ENCODE measurements at regions not wholly inside any gene's neighbourhood (a gene's known extent, or its start where the extent isn't known, plus 50 kb on each side); places are given as distances from the start of the nearest gene placed in this dataset.
"Not testable (repeated sequence)": the region's sequence is repeated elsewhere in the genome, so short reads cannot be mapped to it uniquely, and the experiment has no call there.

DNA sequence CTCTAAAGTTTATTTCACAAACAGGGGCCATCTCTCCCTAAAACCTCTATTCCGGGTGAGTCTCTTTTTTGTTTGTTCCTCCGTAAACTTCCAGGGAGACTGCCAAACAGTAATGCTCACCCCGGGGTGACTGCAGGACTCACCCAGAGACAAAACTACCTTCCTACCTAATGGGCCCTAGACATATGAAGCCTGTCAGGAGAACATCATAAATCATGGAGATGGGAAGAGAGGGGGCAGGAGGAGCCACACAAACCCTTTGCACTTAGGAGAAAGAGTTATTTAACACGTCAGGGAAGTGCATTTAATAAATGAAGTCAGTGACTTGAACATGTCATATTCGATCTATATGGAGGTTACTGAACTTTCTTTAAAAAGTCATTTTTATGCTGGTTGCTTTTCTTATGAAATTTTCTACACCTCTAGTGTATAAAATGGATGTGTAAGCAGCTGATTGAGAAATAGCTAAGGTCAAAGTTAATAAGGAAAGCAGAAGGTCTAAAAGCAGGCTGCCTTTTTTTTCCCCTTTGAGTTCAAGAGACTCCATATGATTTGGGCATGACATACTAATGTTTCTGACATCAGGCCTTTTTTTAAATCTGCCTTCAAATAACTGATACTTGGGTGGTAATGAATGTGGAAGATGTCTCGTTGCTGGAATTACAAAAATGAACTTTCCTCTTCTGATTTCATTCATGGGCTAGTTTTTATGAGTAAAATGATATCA is 286.9 kb upstream of the USP25 start:
- no peak for DNase-seq

- no peak for DNase-seq
Observed at GRCh38 chr21:15443740-15444117, 286.1 kb upstream of the USP25 start.

DNA sequence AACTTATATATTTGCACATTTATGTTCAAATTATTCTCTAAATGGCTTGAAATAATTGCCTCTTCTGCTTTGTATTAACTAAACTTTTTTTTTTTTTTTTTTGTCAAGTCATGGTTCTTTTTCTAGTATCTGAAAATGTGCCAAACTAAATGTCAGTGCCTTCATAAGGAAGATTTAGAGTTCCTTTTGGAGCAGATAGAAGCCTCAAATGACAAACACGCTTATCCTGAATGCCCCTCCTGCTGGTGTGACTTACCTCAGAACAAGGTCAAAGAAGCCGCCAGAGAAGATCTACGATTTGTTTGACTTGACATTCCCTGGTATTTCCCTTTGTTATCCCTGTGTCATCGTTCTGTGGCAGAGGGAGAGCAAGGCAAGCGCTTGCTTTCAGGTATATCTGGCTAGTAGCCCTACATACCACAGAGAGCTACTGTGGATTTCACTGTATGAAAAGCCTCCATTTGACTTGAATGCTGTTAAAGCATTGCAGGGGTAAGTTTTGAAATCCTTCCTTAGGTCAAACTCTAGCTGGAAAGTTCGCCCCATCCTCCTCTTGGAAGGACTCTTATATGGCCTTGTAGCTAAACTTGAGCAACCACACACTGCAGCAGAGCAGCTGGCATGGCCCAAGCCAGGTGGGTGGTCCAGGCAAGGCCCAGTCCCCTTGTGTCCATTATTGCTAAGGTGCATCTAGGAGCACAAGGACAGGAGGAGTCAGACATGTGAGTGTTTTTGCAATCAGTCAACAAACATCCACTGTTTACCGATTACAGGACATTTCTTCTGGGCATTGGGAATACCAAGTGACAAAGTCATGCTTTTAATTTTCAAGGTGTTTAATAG is 285.4 kb upstream of the USP25 start:
- DNase-seq: no peak

DNA sequence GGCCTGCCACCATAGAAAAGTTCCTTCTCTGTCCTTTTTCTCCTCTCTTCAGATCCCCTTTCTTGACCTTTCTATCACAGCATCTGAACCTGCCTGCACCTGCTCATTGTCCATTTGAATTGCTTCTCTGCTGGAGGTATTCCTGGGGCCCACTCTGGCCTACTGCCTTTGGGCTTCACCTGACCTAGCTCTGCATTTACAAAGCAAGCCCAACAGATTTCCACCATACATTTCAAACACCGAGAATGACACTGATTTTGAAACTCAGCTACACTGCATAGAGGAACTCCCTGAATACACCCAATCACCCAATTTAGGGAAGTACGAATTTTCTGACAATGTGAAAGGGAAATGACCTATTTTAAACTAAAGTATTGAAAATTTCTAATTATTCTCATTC is 284.5 kb upstream of the USP25 start:
- no peak for DNase-seq

- no peak for DNase-seq
Observed at GRCh38 chr21:15446223-15446622, 283.6 kb upstream of the USP25 start.

DNA sequence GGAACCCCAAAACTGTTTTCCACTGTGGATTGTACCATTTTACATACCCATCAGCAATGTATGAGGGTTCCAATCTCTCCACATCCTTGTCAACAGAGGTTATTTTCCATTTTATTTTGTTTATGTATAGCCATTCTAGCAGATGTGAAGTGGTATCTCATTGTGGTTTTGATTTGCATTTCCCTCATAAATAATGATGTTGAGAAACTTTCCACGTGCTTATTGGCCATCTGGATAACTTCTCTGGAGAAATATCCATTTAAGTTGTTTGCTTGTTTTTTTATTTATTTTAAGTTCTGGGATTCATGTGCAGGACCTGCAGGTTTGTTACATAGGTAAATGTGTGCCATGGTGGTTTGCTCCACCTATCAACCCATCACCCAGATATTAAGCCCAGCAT is 280.2 kb upstream of the USP25 start:
- DNase-seq: no peak

DNA sequence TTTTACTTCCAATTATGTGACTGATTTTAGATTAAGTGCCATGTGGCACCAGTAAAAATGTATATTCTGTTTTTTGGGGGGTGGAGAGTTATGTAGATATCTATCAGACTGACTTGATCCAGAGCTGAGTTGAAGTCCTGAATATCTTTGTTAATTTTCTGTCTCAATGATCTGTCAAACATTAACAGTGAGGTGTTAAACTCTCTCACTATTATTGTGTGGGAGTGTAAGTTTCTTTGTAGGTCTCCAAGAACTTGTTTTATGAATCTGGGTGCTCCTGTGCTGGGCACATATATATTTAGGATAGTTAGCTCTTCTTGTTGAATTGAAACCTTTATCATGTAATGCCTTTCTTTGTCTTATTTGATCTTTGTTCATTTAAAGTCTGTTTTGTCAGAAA is 276.5 kb upstream of the USP25 start:
- DNase-seq: no peak

DNA sequence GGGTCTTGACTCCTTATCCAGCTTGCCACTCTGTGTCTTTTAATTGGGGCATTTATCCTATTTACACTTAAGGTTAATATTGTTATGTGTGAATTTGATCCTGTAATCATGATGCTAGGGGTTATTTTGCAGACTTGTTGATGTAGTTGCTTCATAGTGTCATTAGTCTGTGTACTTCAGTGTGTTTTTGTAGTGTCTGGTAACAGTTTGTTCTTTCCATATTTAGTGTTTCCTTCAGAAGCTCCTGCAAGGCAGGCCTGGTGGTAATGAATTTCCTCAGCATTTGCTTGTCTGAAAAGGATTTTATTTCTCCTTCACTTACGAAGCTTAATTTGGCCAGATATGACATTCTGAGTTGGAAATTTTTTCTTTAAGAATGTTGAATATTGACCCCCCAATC is 276.0 kb upstream of the USP25 start:
- not testable (repeated sequence) for DNase-seq

GRCh38 chr21:15454931-15455330 is 274.9 kb upstream of the USP25 start:
- not testable (repeated sequence) for DNase-seq

DNA sequence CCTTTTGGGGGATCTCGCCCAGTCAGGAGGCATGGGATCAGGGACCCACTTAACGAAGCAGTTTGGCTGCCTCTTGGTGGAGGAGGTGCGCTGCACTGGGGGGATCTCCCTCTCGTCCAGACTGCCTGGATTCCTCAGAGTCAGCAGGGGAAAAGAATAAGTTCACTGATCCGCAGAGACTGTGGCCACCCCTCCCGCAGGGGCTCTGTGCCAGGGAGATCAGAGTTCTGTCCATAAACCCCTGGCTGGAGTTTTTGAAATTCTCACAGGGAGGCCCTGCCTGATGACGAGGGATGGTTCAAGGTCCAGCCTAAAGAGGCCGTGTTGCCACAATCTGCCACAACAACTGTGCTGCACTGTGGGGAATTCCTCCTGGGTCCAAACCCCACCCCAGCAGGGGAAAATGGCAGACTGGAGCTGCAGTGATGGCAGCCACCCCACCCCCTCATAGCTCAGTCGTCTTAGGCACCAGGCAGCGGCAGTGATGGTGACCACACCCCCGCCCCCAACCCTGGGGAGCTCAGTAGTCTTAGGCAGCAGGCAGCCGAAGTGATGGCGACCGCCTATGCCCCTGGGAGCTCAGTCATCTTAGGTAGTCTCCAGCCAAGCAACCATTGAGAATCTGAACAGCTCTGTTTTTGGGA is 273.8 kb upstream of the USP25 start:
- DNase-seq: no peak

DNA sequence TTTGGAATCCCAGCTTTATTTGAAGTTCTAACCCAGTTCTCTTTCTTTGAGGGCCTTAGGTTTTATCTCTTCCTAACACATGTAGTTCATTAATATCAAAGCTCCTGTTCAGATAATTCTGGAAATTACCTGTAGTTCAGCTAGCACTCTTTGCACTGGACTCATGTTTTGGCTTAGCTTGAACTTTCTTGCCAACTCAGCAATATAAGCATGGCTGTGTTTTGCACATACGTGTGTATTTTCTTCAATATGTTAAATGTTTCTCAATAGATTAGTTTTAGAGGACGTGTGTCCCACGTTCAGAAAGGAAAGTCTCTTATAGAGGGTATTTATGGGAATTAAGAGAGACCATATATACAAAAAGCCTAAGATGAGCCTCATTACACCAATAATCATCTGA is 271.8 kb upstream of the USP25 start:
- no peak for DNase-seq

DNA sequence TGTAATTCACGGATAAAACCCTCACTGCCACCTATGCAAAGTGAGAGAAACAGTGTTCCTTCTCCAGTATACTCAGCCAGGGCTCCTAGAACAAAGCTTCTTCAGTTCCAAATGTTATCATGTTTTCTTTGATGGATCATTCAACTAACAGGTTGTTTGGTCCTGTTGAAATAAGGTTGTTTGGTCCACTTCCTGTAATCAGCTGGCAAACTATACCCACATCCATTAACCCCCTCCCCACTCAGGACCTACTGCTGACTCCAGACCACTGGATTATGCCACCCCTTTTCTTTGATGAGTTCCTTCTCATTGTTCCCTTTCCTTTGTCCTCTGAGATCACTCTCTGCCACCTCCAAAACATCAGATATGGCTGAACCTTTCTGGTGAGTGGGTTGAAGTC is 267.7 kb upstream of the USP25 start:
- DNase-seq: no peak

DNA sequence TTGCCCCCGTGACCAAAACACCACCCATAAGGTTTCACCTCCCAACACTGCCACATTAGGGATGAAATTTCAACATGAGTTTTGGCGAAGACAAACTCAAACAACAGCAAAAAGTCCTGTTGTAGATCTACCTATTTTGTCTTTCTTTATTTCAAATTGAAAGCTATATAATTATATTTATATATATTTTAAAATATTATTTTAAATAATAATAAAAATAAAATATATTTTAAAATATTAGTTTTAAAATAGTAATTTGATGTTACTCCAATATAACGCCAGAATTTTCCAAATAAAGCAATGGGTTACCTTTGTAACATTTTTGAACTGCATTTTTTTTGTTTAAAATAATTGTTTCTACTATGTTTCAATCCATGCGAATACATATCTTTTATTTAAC is 263.5 kb upstream of the USP25 start:
- DNase-seq: no peak

DNA sequence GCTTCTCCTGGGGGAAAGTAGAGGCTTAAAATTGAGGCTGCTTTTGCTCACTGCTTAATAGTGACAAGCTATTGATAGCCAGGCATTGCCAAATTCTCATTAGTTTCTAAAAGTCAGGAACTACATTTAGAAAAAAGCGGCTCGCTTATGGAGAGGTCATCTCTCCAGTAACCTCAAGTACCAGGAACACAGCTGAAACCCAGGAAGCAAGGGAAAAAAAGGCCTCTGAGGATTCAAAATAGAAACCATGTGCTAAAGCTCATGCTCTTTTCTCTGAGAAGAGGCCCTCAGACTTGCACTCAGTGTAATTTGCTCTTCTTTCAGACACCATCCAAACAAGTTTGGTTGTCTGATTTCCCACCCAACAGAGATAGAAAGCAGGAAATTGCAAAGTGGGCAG is 261.4 kb upstream of the USP25 start:
- DNase-seq: no peak

GRCh38 chr21:15472108-15473040 is 257.4 kb upstream of the USP25 start:
- DNase-seq: no peak

DNA sequence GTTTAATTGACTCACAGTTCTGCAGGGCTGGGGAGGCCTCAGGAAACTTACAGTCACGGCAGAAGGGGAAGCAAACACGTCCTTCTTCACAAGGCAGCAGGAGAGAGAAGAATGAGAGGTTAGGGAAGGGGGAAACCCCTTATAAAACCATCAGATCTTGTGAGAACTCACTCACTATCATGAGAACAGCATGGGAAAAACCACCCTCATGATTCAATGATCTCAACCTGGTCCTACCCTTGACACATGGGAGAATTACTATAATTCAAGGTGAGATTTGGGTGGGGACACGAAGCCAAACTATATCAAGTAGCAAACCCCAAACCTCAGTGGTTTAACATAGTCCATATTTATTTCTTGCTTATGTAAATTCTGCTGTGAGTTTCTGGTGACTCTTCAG is 252.0 kb upstream of the USP25 start:
- not testable (repeated sequence) for DNase-seq

- no peak for DNase-seq
Observed at GRCh38 chr21:15480160-15480559, 249.6 kb upstream of the USP25 start.

GRCh38 chr21:15483138-15483780 is 246.5 kb upstream of the USP25 start:
- DNase-seq: peak; percentile 64

DNA sequence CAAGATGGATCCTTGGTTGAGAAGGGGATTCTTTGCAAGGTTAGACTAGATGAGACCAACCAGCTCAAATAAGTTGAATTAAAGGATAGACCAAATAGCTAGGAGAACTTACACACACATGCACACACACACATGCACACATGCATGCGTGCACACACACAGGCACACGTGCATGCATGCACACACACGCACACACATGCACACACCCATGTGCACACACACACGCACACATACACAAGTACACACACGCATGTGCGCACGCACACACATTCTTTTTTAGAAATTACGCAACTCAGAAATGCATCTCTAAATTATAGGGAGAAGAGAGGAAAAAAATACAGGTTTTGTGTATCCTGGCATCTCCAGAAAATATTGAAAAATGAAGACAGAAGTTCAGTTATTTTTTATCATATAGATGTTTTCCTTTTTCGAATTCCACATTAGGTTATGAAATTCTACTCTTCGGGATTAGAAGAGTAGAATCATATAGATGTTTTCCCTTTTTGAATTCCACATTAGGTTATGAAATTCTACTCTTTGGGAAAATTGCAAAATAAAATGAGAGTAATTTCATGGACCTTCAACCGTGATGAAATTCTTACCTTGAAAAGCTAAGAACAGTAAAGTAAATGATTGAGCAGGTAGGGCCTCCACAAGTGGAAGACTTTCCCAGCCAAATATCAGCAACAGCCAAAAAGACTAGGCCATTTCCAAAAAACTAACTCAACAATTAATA is 243.2 kb upstream of the USP25 start:
- no peak for DNase-seq

DNA sequence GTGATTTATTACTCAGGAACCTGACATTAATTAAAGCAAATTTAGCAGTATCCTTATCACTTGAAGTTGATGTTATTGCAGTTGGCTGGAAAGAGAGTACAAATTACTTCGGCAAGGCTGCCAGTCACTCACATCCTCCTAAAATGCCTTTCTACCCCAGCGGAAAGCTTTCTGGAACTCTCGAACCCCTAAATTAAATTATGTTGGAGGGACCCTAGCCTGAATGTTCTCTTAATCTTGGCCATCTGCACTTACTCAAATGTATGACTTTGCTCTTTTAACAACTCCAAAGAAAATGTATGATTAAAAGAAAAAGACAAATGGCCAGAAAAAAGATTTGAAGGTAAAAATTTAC is 242.6 kb upstream of the USP25 start:
- DNase-seq: no peak

- DNase-seq: no peak
Observed at GRCh38 chr21:15491100-15491499, 238.7 kb upstream of the USP25 start.

DNA sequence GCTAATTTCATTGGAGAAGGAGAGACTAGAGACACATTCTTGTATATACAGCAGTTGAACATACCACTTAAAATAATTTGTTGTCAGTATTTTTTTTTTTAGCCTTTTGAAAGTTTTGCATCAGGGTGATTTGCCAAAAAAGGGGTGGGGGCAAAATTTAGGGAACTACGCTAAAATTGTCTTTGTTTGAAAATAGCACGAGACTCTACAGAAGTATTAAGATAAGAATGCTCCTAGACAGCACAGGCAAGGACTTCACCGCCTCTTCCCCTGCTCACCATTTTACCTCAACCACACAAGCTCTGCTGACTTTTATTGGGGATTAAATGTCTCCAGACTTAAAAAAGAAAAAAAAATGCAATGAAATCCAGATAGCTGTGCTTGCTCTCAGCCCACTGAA is 236.1 kb upstream of the USP25 start:
- no peak for DNase-seq

All from COR-L47 (cell line).